IPS-20b (cell line): ENCODE measurements at regions not wholly inside any gene's neighbourhood (a gene's known extent, or its start where the extent isn't known, plus 50 kb on each side); places are given as distances from the start of the nearest gene placed in this dataset.

ENCODE experiments used
- H3K27ac ChIP-seq: one replicate; pipeline ENCODE4 v1.5.1; 2013; ENCODE audit warnings: low read length
- H3K27me3 ChIP-seq: 2 replicates; pipeline ENCODE4 v1.6.1; 2013; ENCODE audit warnings: mild to moderate bottlenecking, low read length, inconsistent platforms; ENCODE audit not compliant: insufficient read depth
- H3K36me3 ChIP-seq: 2 replicates; pipeline ENCODE4 v1.6.1; 2013; ENCODE audit warnings: low read depth, mild to moderate bottlenecking, inconsistent platforms, low read length, moderate library complexity; ENCODE audit not compliant: insufficient read depth
- H3K4me1 ChIP-seq: 2 replicates; pipeline ENCODE4 v1.6.1; 2013; ENCODE audit warnings: mild to moderate bottlenecking, control low read depth, inconsistent platforms, low read length, moderate library complexity; ENCODE audit not compliant: insufficient read depth
- H3K4me3 ChIP-seq: 2 replicates; pipeline ENCODE4 v1.5.1; 2013; ENCODE audit warnings: mild to moderate bottlenecking, low read length, inconsistent platforms
- H3K9ac ChIP-seq: 2 replicates; pipeline ENCODE4 v1.6.1; 2013; ENCODE audit warnings: low read depth, mild to moderate bottlenecking, inconsistent platforms, low read length, moderate library complexity
- H3K9me3 ChIP-seq: 2 replicates; pipeline ENCODE4 v1.6.1; 2013; ENCODE audit warnings: mild to moderate bottlenecking, low read depth, low read length, inconsistent platforms; ENCODE audit not compliant: insufficient read depth

GRCh38 chr7:46155367-46155766 is 234.3 kb upstream of the IGFBP3 start:
- Histone ChIP-seq H3K9me3 (no peaks in the 10 kb centered on the region), H3K36me3 (no peaks in the 10 kb centered on the region), H3K4me3 (no peak overlapping the region), H3K27ac (no peak overlapping the region), H3K4me1 (no peaks in the 10 kb centered on the region; the same call in 1 of the 2 replicates), H3K27me3 (no peaks in the 10 kb centered on the region), H3K9ac (no peak overlapping the region)

GRCh38 chr7:46153951-46154787 is 233.1 kb upstream of the IGFBP3 start:
- Histone ChIP-seq H3K27ac (no peak overlapping the region), H3K27me3 (no peaks in the 10 kb centered on the region), H3K36me3 (no peaks in the 10 kb centered on the region), H3K9me3 (no peaks in the 10 kb centered on the region), H3K9ac (no peak overlapping the region), H3K4me1 (no peaks in the 10 kb centered on the region; the same call in 1 of the 2 replicates), H3K4me3 (no peak overlapping the region)

GRCh38 chr7:46153583-46153950 is 232.5 kb upstream of the IGFBP3 start:
- Histone ChIP-seq H3K9ac (no peak overlapping the region), H3K9me3 (no peaks in the 10 kb centered on the region), H3K36me3 (no peaks in the 10 kb centered on the region), H3K27me3 (no peaks in the 10 kb centered on the region), H3K4me1 (no peaks in the 10 kb centered on the region; the same call in 1 of the 2 replicates), H3K4me3 (no peak overlapping the region), H3K27ac (no peak overlapping the region)

GRCh38 chr7:46152696-46153095 is 231.6 kb upstream of the IGFBP3 start:
- no peaks in the 10 kb centered on the region for H3K9me3 ChIP-seq
- H3K4me3 ChIP-seq, result no peak overlapping the region
- no peaks in the 10 kb centered on the region for H3K27me3 ChIP-seq
- no peaks in the 10 kb centered on the region for H3K4me1 ChIP-seq
- no peak overlapping the region for H3K27ac ChIP-seq
- H3K36me3 ChIP-seq, result no peaks in the 10 kb centered on the region
- H3K9ac ChIP-seq, result no peak overlapping the region

GRCh38 chr7:46150721-46151120 is 229.6 kb upstream of the IGFBP3 start:
- Histone ChIP-seq H3K9ac (no peak overlapping the region), H3K9me3 (no peaks in the 10 kb centered on the region), H3K4me1 (0 out of 2 replicates have a peak, but pooled peaks cover 3% of the 10 kb centered on the region), H3K36me3 (no peaks in the 10 kb centered on the region), H3K27me3 (no peaks in the 10 kb centered on the region), H3K4me3 (no peak overlapping the region), H3K27ac (no peak overlapping the region)

- Histone ChIP-seq H3K9ac (no peak overlapping the region), H3K9me3 (no peaks in the 10 kb centered on the region), H3K27me3 (no peaks in the 10 kb centered on the region), H3K27ac (no peak overlapping the region), H3K4me1 (peaks cover 4% of the 10 kb centered on the region; the same call in 1 of the 2 replicates), H3K4me3 (no peak overlapping the region), H3K36me3 (no peaks in the 10 kb centered on the region)
These were observed 229.1 kb upstream of the IGFBP3 start for GRCh38 chr7:46150202-46150601.

GRCh38 chr7:46147871-46148270 is 226.8 kb upstream of the IGFBP3 start:
- Histone ChIP-seq H3K27me3 (no peaks in the 10 kb centered on the region), H3K4me1 (peaks cover 15% of the 10 kb centered on the region; the same call in 1 of the 2 replicates), H3K9me3 (no peaks in the 10 kb centered on the region), H3K4me3 (no peak overlapping the region), H3K27ac (no peak overlapping the region), H3K36me3 (no peaks in the 10 kb centered on the region), H3K9ac (no peak overlapping the region)

GRCh38 chr7:46146454-46147255 is 225.6 kb upstream of the IGFBP3 start:
- Histone ChIP-seq H3K27ac (no peak overlapping the region), H3K9ac (no peak overlapping the region), H3K4me3 (no peak overlapping the region), H3K4me1 (peaks cover 15% of the 10 kb centered on the region; the same call in 1 of the 2 replicates), H3K36me3 (no peaks in the 10 kb centered on the region), H3K9me3 (no peaks in the 10 kb centered on the region), H3K27me3 (no peaks in the 10 kb centered on the region)

GRCh38 chr7:46145412-46145811 is 224.3 kb upstream of the IGFBP3 start:
- Histone ChIP-seq H3K27ac (no peak overlapping the region), H3K36me3 (no peaks in the 10 kb centered on the region), H3K4me3 (no peak overlapping the region), H3K4me1 (peaks cover 15% of the 10 kb centered on the region; the same call in 1 of the 2 replicates), H3K9ac (no peak overlapping the region), H3K9me3 (no peaks in the 10 kb centered on the region), H3K27me3 (no peaks in the 10 kb centered on the region)

GRCh38 chr7:46143949-46144917 is 223.2 kb upstream of the IGFBP3 start:
- Histone ChIP-seq H3K27me3 (no peaks in the 10 kb centered on the region), H3K4me3 (no peak overlapping the region), H3K9me3 (no peaks in the 10 kb centered on the region), H3K9ac (no peak overlapping the region), H3K36me3 (no peaks in the 10 kb centered on the region), H3K27ac (no peak overlapping the region), H3K4me1 (peaks cover 15% of the 10 kb centered on the region; the same call in 1 of the 2 replicates)

- Histone ChIP-seq H3K36me3 (no peaks in the 10 kb centered on the region), H3K9ac (no peak overlapping the region), H3K4me3 (no peak overlapping the region), H3K27ac (no peak overlapping the region), H3K9me3 (no peaks in the 10 kb centered on the region), H3K4me1 (peaks cover 15% of the 10 kb centered on the region; the same call in 1 of the 2 replicates), H3K27me3 (no peaks in the 10 kb centered on the region)
These were observed 222.3 kb upstream of the IGFBP3 start for GRCh38 chr7:46143421-46143820.
